GM12874 (cell line): ENCODE measurements at regions not wholly inside any gene's neighbourhood (a gene's known extent, or its start where the extent isn't known, plus 50 kb on each side); places are given as distances from the start of the nearest gene placed in this dataset.

Experiments used
- CTCF ChIP-seq: IDR thresholded peaks from 2 replicates; pipeline ENCODE4 v1.5.1; 2011; ENCODE audit warnings: low read depth, mild to moderate bottlenecking, control low read depth, low read length, moderate library complexity; ENCODE audit not compliant: insufficient read depth

- no peak for TF ChIP-seq CTCF
These were observed 91.8 kb upstream of the PLXNC1 start for GRCh38 chr12:94056419-94057158.

- no peak for TF ChIP-seq CTCF
These were observed 90.9 kb upstream of the PLXNC1 start for GRCh38 chr12:94057262-94058151.

GRCh38 chr12:94059394-94060368, 88.7 kb upstream of the PLXNC1 start:
- TF ChIP-seq CTCF, result no peak

GRCh38 chr12:94062194-94062593, 86.2 kb upstream of the PLXNC1 start:
- no peak for TF ChIP-seq CTCF

- TF ChIP-seq CTCF, result no peak
These were observed 85.4 kb upstream of the PLXNC1 start for GRCh38 chr12:94062796-94063635.

GRCh38 chr12:94070520-94070919, 77.9 kb upstream of the PLXNC1 start:
- TF ChIP-seq CTCF, result no peak
